ENCODE measurements at regions not wholly inside any gene's neighbourhood (a gene's known extent, or its start where the extent isn't known, plus 50 kb on each side); places are given as distances from the start of the nearest gene placed in this dataset.
"Not testable (repeated sequence)": the region's sequence is repeated elsewhere in the genome, so short reads cannot be mapped to it uniquely, and the experiment has no call there.

GRCh38 chr15:70584838-70585706, 178.3 kb downstream of the UACA start:
- H3K9me3 Mint-ChIP-seq = no peaks in the 10 kb centered on the region
- H3K4me3 Mint-ChIP-seq = no peak overlapping the region
- intact Hi-C loops (cut with micrococcal nuclease) = no loop called here

GRCh38 chr15:70584441-70584837, 178.9 kb downstream of the UACA start:
- Mint-ChIP-seq H3K36me3 (ENCODE audit: low read depth) (no peaks in the 10 kb centered on the region), H3K4me3 (no peak overlapping the region), H3K27me3 (peaks cover 29% of the 10 kb centered on the region), H3K9me3 (no peaks in the 10 kb centered on the region), H3K27ac (no peak overlapping the region), H3K4me1 (ENCODE audit: low read depth) (peaks cover 12% of the 10 kb centered on the region)
- intact Hi-C loops (cut with micrococcal nuclease) = no loop called here

More at GRCh38 chr15:70584838-70585706, 178.3 kb downstream of the UACA start:
- peaks cover 24% of the 10 kb centered on the region for H3K27me3 Mint-ChIP-seq
- H3K36me3 Mint-ChIP-seq (ENCODE audit: low read depth) = no peaks in the 10 kb centered on the region
- peaks cover 14% of the 10 kb centered on the region for H3K4me1 Mint-ChIP-seq (ENCODE audit: low read depth)
- no peak overlapping the region for H3K27ac Mint-ChIP-seq

- Mint-ChIP-seq H3K27me3 (peaks cover 29% of the 10 kb centered on the region), H3K4me1 (ENCODE audit: low read depth) (peaks cover 5% of the 10 kb centered on the region), H3K4me3 (no peak overlapping the region), H3K9me3 (no peaks in the 10 kb centered on the region), H3K27ac (no peak overlapping the region), H3K36me3 (ENCODE audit: low read depth) (no peaks in the 10 kb centered on the region)
- intact Hi-C loops (cut with micrococcal nuclease) = no loop called here
Measured at GRCh38 chr15:70583006-70583405, 180.4 kb downstream of the UACA start.

- Mint-ChIP-seq H3K4me3 (no peak overlapping the region), H3K36me3 (ENCODE audit: low read depth) (no peaks in the 10 kb centered on the region), H3K9me3 (no peaks in the 10 kb centered on the region), H3K27me3 (peaks cover 29% of the 10 kb centered on the region), H3K4me1 (ENCODE audit: low read depth) (peaks cover 5% of the 10 kb centered on the region), H3K27ac (no peak overlapping the region)
- intact Hi-C loops (cut with micrococcal nuclease) = no loop called here
Measured at GRCh38 chr15:70582143-70582945, 181.0 kb downstream of the UACA start.

GRCh38 chr15:70580958-70581357, 182.4 kb downstream of the UACA start:
- Mint-ChIP-seq H3K4me3 (no peak overlapping the region), H3K27ac (no peak overlapping the region), H3K9me3 (no peaks in the 10 kb centered on the region), H3K27me3 (peaks cover 24% of the 10 kb centered on the region), H3K36me3 (ENCODE audit: low read depth) (no peaks in the 10 kb centered on the region), H3K4me1 (ENCODE audit: low read depth) (peaks cover 5% of the 10 kb centered on the region)
- intact Hi-C loops (cut with micrococcal nuclease) = no loop called here

GRCh38 chr15:70580286-70580685, 183.1 kb downstream of the UACA start:
- peaks cover 18% of the 10 kb centered on the region for H3K27me3 Mint-ChIP-seq
- no peak overlapping the region for H3K4me3 Mint-ChIP-seq
- no peaks in the 10 kb centered on the region for H3K4me1 Mint-ChIP-seq (ENCODE audit: low read depth)
- H3K9me3 Mint-ChIP-seq = no peaks in the 10 kb centered on the region
- no peaks in the 10 kb centered on the region for H3K36me3 Mint-ChIP-seq (ENCODE audit: low read depth)
- H3K27ac Mint-ChIP-seq = no peak overlapping the region
- intact Hi-C loops (cut with micrococcal nuclease) = no loop called here

- peaks cover 14% of the 10 kb centered on the region for H3K27me3 Mint-ChIP-seq
- H3K9me3 Mint-ChIP-seq = no peaks in the 10 kb centered on the region
- H3K27ac Mint-ChIP-seq = no peak overlapping the region
- no peaks in the 10 kb centered on the region for H3K36me3 Mint-ChIP-seq (ENCODE audit: low read depth)
- no peak overlapping the region for H3K4me3 Mint-ChIP-seq
- H3K4me1 Mint-ChIP-seq (ENCODE audit: low read depth) = no peaks in the 10 kb centered on the region
- intact Hi-C loops (cut with micrococcal nuclease) = no loop called here
Measured at GRCh38 chr15:70579766-70580165, 183.6 kb downstream of the UACA start.

GRCh38 chr15:70578196-70578595, 185.2 kb downstream of the UACA start:
- Mint-ChIP-seq H3K36me3 (ENCODE audit: low read depth) (no peaks in the 10 kb centered on the region), H3K27ac (no peak overlapping the region), H3K4me3 (no peak overlapping the region), H3K9me3 (no peaks in the 10 kb centered on the region), H3K4me1 (ENCODE audit: low read depth) (no peaks in the 10 kb centered on the region), H3K27me3 (peaks cover 8% of the 10 kb centered on the region)
- intact Hi-C loops (cut with micrococcal nuclease) = no loop called here

GRCh38 chr15:70576696-70577095, 186.7 kb downstream of the UACA start:
- Mint-ChIP-seq H3K9me3 (no peaks in the 10 kb centered on the region), H3K27ac (no peak overlapping the region), H3K4me1 (ENCODE audit: low read depth) (no peaks in the 10 kb centered on the region), H3K27me3 (peaks cover 8% of the 10 kb centered on the region), H3K4me3 (no peak overlapping the region), H3K36me3 (ENCODE audit: low read depth) (no peaks in the 10 kb centered on the region)
- intact Hi-C loops (cut with micrococcal nuclease) = no loop called here

GRCh38 chr15:70576276-70576675, 187.1 kb downstream of the UACA start:
- H3K9me3 Mint-ChIP-seq = no peaks in the 10 kb centered on the region
- peaks cover 8% of the 10 kb centered on the region for H3K27me3 Mint-ChIP-seq
- no peak overlapping the region for H3K4me3 Mint-ChIP-seq
- intact Hi-C loops (cut with micrococcal nuclease) = no loop called here
- H3K4me1 Mint-ChIP-seq (ENCODE audit: low read depth) = no peaks in the 10 kb centered on the region
- H3K36me3 Mint-ChIP-seq (ENCODE audit: low read depth) = no peaks in the 10 kb centered on the region
- no peak overlapping the region for H3K27ac Mint-ChIP-seq

GRCh38 chr15:70575231-70576226, 187.8 kb downstream of the UACA start:
- Mint-ChIP-seq H3K27ac (no peak overlapping the region), H3K4me3 (no peak overlapping the region), H3K36me3 (ENCODE audit: low read depth) (no peaks in the 10 kb centered on the region), H3K9me3 (no peaks in the 10 kb centered on the region), H3K27me3 (peaks cover 8% of the 10 kb centered on the region), H3K4me1 (ENCODE audit: low read depth) (no peaks in the 10 kb centered on the region)
- intact Hi-C loops (cut with micrococcal nuclease) = no loop called here

- H3K27me3 Mint-ChIP-seq; H3K36me3 Mint-ChIP-seq (ENCODE audit: low read depth); H3K4me1 Mint-ChIP-seq (ENCODE audit: low read depth); H3K27ac Mint-ChIP-seq; H3K4me3 Mint-ChIP-seq; H3K9me3 Mint-ChIP-seq; intact Hi-C loops (cut with micrococcal nuclease): not testable (repeated sequence)
Measured at GRCh38 chr15:70574325-70574724, 189.0 kb downstream of the UACA start.

GRCh38 chr15:70573121-70573850, 190.1 kb downstream of the UACA start:
- Mint-ChIP-seq H3K27ac (no peak overlapping the region), H3K4me3 (no peak overlapping the region), H3K9me3 (no peaks in the 10 kb centered on the region), H3K36me3 (ENCODE audit: low read depth) (no peaks in the 10 kb centered on the region), H3K27me3 (peaks cover 2% of the 10 kb centered on the region), H3K4me1 (ENCODE audit: low read depth) (no peaks in the 10 kb centered on the region)
- intact Hi-C loops (cut with micrococcal nuclease) = no loop called here

All from dendritic cell treated with granulocyte-macrophage colony-stimulating factor and Interleukin-4, amounts not matched to agents 40 ng/mL and 50 ng/mL, for 4 days (primary cell).